HG02970 (cell line): ENCODE measurements at regions not wholly inside any gene's neighbourhood (a gene's known extent, or its start where the extent isn't known, plus 50 kb on each side); places are given as distances from the start of the nearest gene placed in this dataset.
"Not testable (repeated sequence)": the region's sequence is repeated elsewhere in the genome, so short reads cannot be mapped to it uniquely, and the experiment has no call there.

Experiments used
- ATAC-seq: cut with Tn5 transposase; IDR thresholded peaks from one replicate; pipeline ENCODE4 v1.9.1; 2021; ENCODE audit warnings: mild to moderate bottlenecking, moderate library complexity, moderate number of reproducible peaks; ENCODE audit not compliant: unreplicated experiment, low FRiP score

GRCh38 chr6:12602951-12603672 lies 113.5 kb upstream of the PHACTR1 start:
- no peak for ATAC-seq

GRCh38 chr6:12603673-12604049 lies 112.9 kb upstream of the PHACTR1 start:
- ATAC-seq: no peak

GRCh38 chr6:12605888-12606345 lies 110.7 kb upstream of the PHACTR1 start:
- no peak for ATAC-seq

GRCh38 chr6:12606616-12607015 lies 110.0 kb upstream of the PHACTR1 start:
- no peak for ATAC-seq

- peak; percentile 45 for ATAC-seq
Measured at GRCh38 chr6:12608016-12608860, 108.3 kb upstream of the PHACTR1 start.

GRCh38 chr6:12608874-12609273 lies 107.7 kb upstream of the PHACTR1 start:
- no peak for ATAC-seq

- no peak for ATAC-seq
Measured at GRCh38 chr6:12609751-12610150, 106.8 kb upstream of the PHACTR1 start.

- ATAC-seq: no peak
Measured at GRCh38 chr6:12610862-12611261, 105.7 kb upstream of the PHACTR1 start.

GRCh38 chr6:12613811-12614210 lies 102.8 kb upstream of the PHACTR1 start:
- ATAC-seq: no peak

- ATAC-seq: no peak
Measured at GRCh38 chr6:12614456-12614855, 102.1 kb upstream of the PHACTR1 start.

GRCh38 chr6:12618296-12618695 lies 98.3 kb upstream of the PHACTR1 start:
- ATAC-seq: no peak

GRCh38 chr6:12621754-12622153 lies 94.8 kb upstream of the PHACTR1 start:
- no peak for ATAC-seq

GRCh38 chr6:12622566-12622965 lies 94.0 kb upstream of the PHACTR1 start:
- ATAC-seq: no peak

GRCh38 chr6:12624142-12624837 lies 92.3 kb upstream of the PHACTR1 start:
- no peak for ATAC-seq

GRCh38 chr6:12627053-12627452 lies 89.5 kb upstream of the PHACTR1 start:
- no peak for ATAC-seq

- ATAC-seq: no peak
Measured at GRCh38 chr6:12628327-12628726, 88.2 kb upstream of the PHACTR1 start.

- ATAC-seq: not testable (repeated sequence)
Measured at GRCh38 chr6:12633746-12634145, 82.8 kb upstream of the PHACTR1 start.

GRCh38 chr6:12635375-12635774 lies 81.2 kb upstream of the PHACTR1 start:
- no peak for ATAC-seq

- ATAC-seq: no peak
Measured at GRCh38 chr6:12635813-12636212, 80.8 kb upstream of the PHACTR1 start.

GRCh38 chr6:12636336-12636735 lies 80.2 kb upstream of the PHACTR1 start:
- no peak for ATAC-seq

GRCh38 chr6:12637960-12638641 lies 78.5 kb upstream of the PHACTR1 start:
- no peak for ATAC-seq
